Testis (tissue), 2 donors: ENCODE measurements at regions not wholly inside any gene's neighbourhood (a gene's known extent, or its start where the extent isn't known, plus 50 kb on each side); places are given as distances from the start of the nearest gene placed in this dataset.
"Not testable (repeated sequence)": the region's sequence is repeated elsewhere in the genome, so short reads cannot be mapped to it uniquely, and the experiment has no call there.

Source experiments
- DNase-seq: peaks from one replicate; pipeline ENCODE4 v3.0.0-alpha.2; 2019
- H3K27ac ChIP-seq, 2 donors: fragments of 200-600 bp; sonication (generic); one replicate each; pipeline ENCODE4 v1.5.1; 2019
- H3K27me3 ChIP-seq: fragments of 200-600 bp; sonication (generic); one replicate; pipeline ENCODE4 v1.5.1; 2019
- H3K36me3 ChIP-seq: fragments of 200-600 bp; sonication (generic); one replicate; pipeline ENCODE4 v1.5.1; 2017; ENCODE audit warnings: low read depth; ENCODE audit errors: missing control alignments
- H3K4me1 ChIP-seq: fragments of 200-600 bp; sonication (generic); one replicate; pipeline ENCODE4 v1.5.1; 2019
- H3K4me3 ChIP-seq, 2 donors: fragments of 200-600 bp; sonication (generic); one replicate each; pipeline ENCODE4 v1.5.1; 2017 to 2019
- H3K9me3 ChIP-seq: fragments of 200-600 bp; sonication (generic); one replicate; pipeline ENCODE4 v1.5.1; 2017
- CTCF ChIP-seq, 3 experiments: fragments of 450-650 bp in 2 of 3; fragments of 200-600 bp in 1 of 3; sonication (generic) in 1 of 3; IDR thresholded peaks; one replicate each; pipeline ENCODE4 v1.5.1; 2016 to 2019; ENCODE audit warnings: antibody characterized with exemption in 3 of 3, mild to moderate bottlenecking in 2 of 3, moderate library complexity in 1 of 3
- POLR2A ChIP-seq: fragments of 450-650 bp; IDR thresholded peaks from one replicate; pipeline ENCODE4 v1.6.1; 2017; ENCODE audit warnings: antibody characterized with exemption, mild to moderate bottlenecking, moderate library complexity
- WGBS, 2 donors: methylation state at CpG; one replicate each; pipeline ENCODE4 v1.1.5; 2018; 5-methylcytosine and 5-hydroxymethylcytosine counted together
- intact Hi-C: fragments of 100-400 bp; cut with DNase I; formaldehyde crosslinking; loops from one replicate; pipeline ENCODE4 v1.15.1; 2023; ENCODE audit warnings: low total_unique reads

GRCh38 chr4:128536746-128537145, 249.1 kb upstream of the PGRMC2 start:
- no peaks in the 10 kb centered on the region for H3K4me1 ChIP-seq
- no peak for TF ChIP-seq POLR2A
- TF ChIP-seq CTCF (IDR thresholded peaks at IDR 0.05) = no peak
- no peaks in the 10 kb centered on the region for H3K9me3 ChIP-seq
- no peak for DNase-seq
- intact Hi-C loops = no loop called here
- no peaks in the 10 kb centered on the region for H3K36me3 ChIP-seq
- no peaks in the 10 kb centered on the region for H3K27me3 ChIP-seq
- no peak overlapping the region for H3K4me3 ChIP-seq
- WGBS, 2 donors = 47 to 67% methylated on average over 1 of the region's 1 CpG
- no peak overlapping the region for H3K27ac ChIP-seq

GRCh38 chr4:128535510-128535909, 247.9 kb upstream of the PGRMC2 start:
- H3K9me3 ChIP-seq, H3K27ac ChIP-seq, H3K4me1 ChIP-seq, intact Hi-C loops, H3K4me3 ChIP-seq, DNase-seq, H3K27me3 ChIP-seq, H3K36me3 ChIP-seq: not testable (repeated sequence)
- 88 to 92% methylated on average over 4 of the region's 4 CpGs for WGBS, 2 donors

DNA sequence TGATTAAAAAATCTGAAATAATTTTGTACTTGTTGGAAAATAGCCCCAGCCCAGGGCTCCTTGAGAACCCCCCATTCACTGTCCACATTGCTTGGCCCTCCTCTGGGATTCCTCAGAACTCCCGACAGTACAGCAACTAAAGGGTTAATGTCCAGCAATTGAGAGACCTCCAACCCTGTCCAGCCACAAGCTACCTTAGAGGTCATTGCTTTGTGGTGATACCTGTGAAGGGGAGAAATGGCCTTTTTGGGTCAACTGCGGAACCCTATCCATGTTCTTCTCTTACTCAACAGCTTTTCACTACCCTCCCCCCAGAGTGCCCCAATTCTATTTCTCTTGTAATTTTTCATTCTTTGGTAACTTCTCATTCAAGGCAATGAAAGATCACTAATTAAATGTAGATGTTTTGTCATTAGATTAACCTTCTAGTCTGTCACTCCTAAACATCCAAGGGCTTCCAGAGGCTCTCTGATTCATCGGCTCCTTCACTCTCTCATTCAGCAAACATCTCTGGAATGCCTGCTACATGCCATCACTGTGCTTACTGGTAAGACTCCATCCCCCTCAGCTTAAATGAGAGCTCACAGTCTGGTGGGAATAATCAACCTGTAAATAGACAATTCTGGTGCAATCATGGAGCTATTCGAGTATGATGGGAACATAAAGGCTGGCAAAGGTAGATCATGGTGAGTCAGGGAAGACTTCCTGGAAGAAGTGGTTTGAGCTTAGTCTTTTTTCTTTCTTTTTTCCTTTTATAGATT, 241.4 kb upstream of the PGRMC2 start:
- 68 to 77% methylated on average over 4 of the region's 4 CpGs for WGBS, 2 donors
- DNase-seq = no peak
- H3K27ac ChIP-seq = no peak overlapping the region
- H3K4me3 ChIP-seq = no peak overlapping the region
- H3K36me3 ChIP-seq = no peaks in the 10 kb centered on the region
- H3K27me3 ChIP-seq = no peaks in the 10 kb centered on the region
- no peaks in the 10 kb centered on the region for H3K4me1 ChIP-seq
- H3K9me3 ChIP-seq = no peaks in the 10 kb centered on the region
- TF ChIP-seq POLR2A = no peak
- no peak for TF ChIP-seq CTCF (IDR thresholded peaks at IDR 0.05)
- intact Hi-C loops = no loop called here

DNA sequence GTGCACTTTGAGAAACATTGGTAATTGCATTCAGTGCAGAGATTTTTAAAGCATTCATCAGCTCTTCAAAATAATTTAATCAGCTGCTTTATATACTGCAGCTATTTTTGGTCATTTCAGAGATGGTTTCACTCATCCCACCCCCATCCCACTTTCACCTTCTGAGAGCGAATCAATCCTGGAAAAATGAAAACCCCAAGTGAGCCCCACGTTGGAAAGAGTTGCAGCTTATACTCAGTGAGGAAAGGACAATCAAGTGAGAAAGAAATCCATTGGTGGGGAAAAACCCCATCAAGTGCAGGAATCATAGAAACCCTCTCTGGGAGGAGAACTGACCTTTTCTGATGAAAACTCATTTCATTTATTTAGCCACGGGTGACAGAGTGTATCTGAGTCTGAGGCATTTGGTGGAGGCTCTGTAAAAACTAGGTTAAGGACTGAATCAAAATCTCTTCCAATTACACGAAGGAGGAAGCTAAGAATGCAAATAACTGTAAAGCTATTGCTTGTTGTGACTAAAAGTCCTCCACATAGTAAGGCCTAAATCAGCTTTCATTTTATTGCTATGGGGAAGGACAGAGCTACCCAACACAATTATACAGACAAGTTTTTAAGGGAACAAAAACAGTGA, 240.4 kb upstream of the PGRMC2 start:
- no peak for DNase-seq
- H3K9me3 ChIP-seq = no peaks in the 10 kb centered on the region
- intact Hi-C loops = no loop called here
- H3K27ac ChIP-seq = no peak overlapping the region
- no peaks in the 10 kb centered on the region for H3K27me3 ChIP-seq
- no peaks in the 10 kb centered on the region for H3K36me3 ChIP-seq
- TF ChIP-seq CTCF (IDR thresholded peaks at IDR 0.05) (no peak), POLR2A (no peak)
- WGBS, 2 donors = 66 to 70% methylated on average over 4 of the region's 4 CpGs
- no peaks in the 10 kb centered on the region for H3K4me1 ChIP-seq
- no peak overlapping the region for H3K4me3 ChIP-seq

DNA sequence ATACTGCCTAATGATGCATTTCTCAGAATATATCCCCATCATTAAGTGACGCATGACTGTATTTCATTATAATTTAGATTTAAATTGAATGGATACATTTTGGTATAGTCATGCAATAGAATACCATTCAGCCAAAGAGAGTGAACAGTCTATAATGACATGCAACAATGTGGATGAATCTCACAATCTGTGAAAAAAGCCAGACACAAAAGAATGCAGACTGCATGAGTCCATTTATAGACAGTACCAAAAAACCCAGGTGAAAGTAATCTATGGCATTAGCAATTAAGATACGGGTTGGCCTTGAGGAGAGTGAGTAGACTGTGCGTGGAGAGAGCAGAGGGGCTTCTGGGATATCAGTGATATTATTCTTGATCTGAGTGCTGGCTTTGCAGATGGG, 239.7 kb upstream of the PGRMC2 start:
- H3K27me3 ChIP-seq = no peaks in the 10 kb centered on the region
- intact Hi-C loops = no loop called here
- no peak overlapping the region for H3K4me3 ChIP-seq
- H3K36me3 ChIP-seq = no peaks in the 10 kb centered on the region
- no peak for DNase-seq
- H3K9me3 ChIP-seq = no peaks in the 10 kb centered on the region
- TF ChIP-seq CTCF (IDR thresholded peaks at IDR 0.05) (no peak), POLR2A (no peak)
- no peaks in the 10 kb centered on the region for H3K4me1 ChIP-seq
- no peak overlapping the region for H3K27ac ChIP-seq
- 73 to 78% methylated on average over 3 of the region's 3 CpGs for WGBS, 2 donors
